Posterior vena cava (tissue), 2 donors: ENCODE measurements at regions not wholly inside any gene's neighbourhood (a gene's known extent, or its start where the extent isn't known, plus 50 kb on each side); places are given as distances from the start of the nearest gene placed in this dataset.

Source experiments
- DNase-seq: peaks from one replicate; pipeline ENCODE4 v3.0.0-alpha.2; 2020; ENCODE audit warnings: low spot score
- intact Hi-C, 2 donors: fragments of 100-400 bp; cut with DNase I; formaldehyde crosslinking; loops; one replicate each; pipeline versions ENCODE4 v1.14.1 to v1.14.2; 2022 to 2023
- donor health status: DM: yes; HTN: yes; CAD: no.
- donor health status: DM: yes; HTN: yes; CAD: no.

DNA sequence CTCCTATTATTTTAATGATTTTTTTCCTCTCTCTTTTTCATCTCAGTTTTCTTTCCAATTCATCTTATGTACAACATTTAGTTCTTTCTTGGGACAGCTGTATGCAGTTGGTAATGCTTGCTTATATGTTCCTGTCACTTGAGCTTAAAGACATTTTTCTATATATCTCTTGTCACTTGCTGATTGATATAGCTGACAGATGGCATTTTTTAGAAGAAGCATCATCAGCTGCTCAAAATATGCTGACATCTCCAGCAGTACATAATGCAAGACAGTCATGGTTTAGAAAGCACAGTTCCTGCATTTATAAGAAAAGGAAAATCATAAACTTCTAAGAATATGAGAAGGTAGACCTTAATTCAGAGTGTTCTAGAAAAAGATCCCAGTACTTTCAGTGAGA lies 56.5 kb downstream of the DCAF8L1 start:
- intact Hi-C loops, result loop anchor here in 1 of 2 donors (5.0 kb wide), 1 partner anchor 1058 kb away; no protein-coding TSS in a partner anchor
- no peak for DNase-seq

DNA sequence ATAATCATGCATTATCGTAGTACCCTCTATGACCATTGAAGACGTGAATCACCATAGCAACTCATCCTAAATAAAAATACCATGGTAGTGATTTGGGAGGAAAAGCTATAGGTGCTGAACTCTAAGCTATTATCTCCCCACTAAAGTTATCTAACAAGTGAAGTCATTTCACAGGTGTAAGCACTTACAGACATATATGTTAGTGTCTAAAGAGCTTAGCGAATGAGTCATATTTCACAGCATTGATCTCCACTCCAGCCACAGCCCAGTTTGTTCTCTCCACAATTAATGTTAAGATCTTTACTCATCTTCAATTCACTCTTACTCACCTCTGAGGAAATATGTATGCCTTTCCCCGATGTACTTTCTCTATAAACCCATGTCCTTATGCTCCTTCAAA lies 57.0 kb downstream of the DCAF8L1 start:
- no peak for DNase-seq
- intact Hi-C loops, result loop anchor here in 1 of 2 donors (5.0 kb wide), 1 partner anchor 1058 kb away; no protein-coding TSS in a partner anchor

GRCh38 chrX:27918799-27919198 lies 62.5 kb downstream of the DCAF8L1 start:
- intact Hi-C loops, result no loop called here
- no peak for DNase-seq

DNA sequence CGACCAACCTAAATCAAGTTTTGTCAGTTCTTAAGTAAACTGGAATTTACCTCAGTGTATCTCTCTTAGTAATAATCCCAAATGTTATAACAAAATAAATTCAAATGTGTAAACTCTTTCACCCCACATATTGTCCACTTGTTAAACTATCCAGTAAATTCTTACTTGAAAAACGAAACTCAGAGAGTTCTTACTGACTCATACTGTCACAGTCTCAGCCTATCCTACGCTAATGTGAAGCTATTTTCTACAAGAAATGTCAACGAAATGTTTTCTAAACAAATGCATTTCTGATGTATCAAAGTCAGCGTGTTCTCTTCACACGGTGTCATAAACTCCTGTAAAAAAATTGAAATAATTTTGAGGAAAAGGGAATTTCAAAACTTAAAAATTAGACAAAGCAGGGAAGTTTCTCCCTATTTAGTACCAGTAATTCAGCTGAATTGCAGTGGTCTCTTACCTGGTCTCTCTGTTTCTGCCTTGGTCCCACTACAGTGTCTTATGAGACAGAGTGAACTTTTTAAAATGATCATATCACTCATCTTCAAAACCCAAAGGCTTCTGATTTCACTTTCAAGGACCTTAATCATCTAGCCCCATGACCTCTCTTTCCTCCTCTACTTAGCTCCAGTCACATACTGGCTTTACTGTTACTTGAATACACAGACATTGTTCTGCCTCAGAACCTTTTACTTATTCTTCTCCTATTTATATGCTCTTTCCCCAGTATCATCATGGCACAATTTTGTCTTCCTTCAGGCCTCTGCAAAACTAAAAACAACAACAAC lies 63.3 kb downstream of the DCAF8L1 start:
- intact Hi-C loops, result no loop called here
- DNase-seq, result no peak

GRCh38 chrX:27915617-27916016 lies 65.6 kb downstream of the DCAF8L1 start:
- intact Hi-C loops, result no loop called here
- no peak for DNase-seq

DNA sequence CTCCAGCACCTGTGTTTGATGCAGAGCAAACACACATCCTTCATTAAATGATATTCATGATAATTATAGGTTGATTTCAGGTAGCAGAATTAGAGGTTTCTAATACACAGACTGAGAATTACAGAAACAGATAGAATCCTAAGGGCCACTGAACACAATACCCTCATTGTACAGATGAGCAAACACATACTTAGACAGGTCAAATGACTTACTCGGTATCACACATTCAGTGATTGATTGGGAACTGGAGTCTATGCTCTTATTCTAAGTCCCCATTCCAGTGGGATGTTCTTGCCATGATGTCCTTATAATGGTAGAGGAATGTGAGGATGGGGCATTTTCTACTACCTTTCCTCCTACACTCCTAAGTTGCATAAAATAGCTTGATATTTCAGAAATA lies 70.8 kb downstream of the DCAF8L1 start:
- intact Hi-C loops, result no loop called here
- no peak for DNase-seq

GRCh38 chrX:27903960-27904359 lies 77.3 kb downstream of the DCAF8L1 start:
- intact Hi-C loops, result no loop called here

GRCh38 chrX:27893871-27894270 lies 86.1 kb downstream of the MAGEB10 start:
- intact Hi-C loops, result no loop called here
- no peak for DNase-seq

More at GRCh38 chrX:27903960-27904359, 77.3 kb downstream of the DCAF8L1 start:
- DNase-seq, result no peak

GRCh38 chrX:27893211-27893610 lies 85.4 kb downstream of the MAGEB10 start:
- no peak for DNase-seq
- intact Hi-C loops, result no loop called here

DNA sequence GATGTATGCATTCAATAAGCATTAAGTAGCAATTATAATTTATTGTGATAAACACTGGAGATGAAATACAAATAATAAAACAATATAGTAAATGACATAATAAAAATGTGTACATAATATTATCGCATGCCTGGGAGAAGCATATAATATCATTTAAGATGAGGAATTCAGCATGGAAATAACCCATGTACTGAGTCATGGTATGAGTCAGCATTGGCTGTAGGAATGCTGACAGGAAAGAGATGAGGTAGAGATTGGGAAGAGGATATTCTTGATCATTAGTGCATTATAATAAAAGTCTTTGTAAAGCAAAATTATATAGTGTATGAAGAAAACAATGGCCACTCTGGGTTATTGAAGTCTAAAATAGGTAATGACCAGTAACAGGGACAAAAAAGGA lies 82.8 kb downstream of the MAGEB10 start:
- intact Hi-C loops, result no loop called here
- no peak for DNase-seq

- intact Hi-C loops, result no loop called here
- no peak for DNase-seq
Measured at GRCh38 chrX:27889878-27890277, 82.1 kb downstream of the MAGEB10 start.

DNA sequence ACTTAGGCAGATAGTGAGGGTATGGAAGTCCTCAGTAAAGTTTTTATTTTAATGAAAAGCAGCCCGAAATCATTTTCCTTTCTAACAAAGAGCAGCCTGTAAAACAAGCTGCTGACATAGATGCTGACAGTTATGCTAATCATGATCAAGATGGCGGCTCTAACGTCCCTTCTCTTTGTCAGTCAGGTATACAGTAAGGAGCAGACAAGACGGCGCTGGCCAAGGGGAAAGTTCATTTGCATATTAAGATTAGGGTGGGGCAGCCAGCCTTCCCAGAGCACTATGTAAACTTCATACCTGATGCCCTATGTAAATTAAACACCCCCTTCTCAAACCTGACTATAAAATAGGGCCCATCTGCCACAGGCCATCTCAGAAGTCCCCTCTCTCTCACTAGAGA lies 76.9 kb downstream of the MAGEB10 start:
- no peak for DNase-seq
- intact Hi-C loops, result no loop called here

DNA sequence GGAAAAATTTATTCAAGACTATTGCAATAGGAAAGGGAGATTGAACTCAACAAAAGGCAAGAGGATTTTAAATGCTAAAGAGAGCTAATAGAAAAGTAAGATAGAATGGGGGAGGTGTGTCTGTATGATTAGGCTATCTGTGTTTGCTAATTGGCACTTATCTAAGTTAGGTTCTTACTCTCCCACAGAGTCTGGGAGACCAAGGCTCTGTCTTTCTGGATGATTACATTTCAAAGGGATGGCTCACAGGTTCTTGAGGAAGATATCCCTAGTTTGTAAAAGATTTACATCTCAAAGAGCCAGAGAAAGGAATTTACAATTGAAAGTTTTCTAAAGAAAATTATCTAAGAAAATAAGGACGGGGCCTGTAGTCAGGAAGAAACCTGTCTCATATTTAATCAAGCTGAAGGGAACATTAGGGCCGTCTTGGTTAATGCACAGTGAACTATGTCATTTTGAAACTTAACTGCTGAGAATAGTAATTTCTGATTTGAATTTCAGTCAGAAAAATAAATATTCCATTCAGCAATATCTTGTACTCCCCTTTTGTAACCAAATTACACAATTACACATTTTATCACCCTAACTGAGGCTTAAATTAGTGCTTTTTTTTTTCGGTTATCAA lies 75.8 kb downstream of the MAGEB10 start:
- intact Hi-C loops, result no loop called here
- DNase-seq, result no peak

- intact Hi-C loops, result no loop called here
- DNase-seq, result no peak
Measured at GRCh38 chrX:27882695-27883094, 74.9 kb downstream of the MAGEB10 start.

- DNase-seq, result no peak
- intact Hi-C loops, result no loop called here
Measured at GRCh38 chrX:27878862-27879261, 71.1 kb downstream of the MAGEB10 start.
